ENCODE measurements at regions not wholly inside any gene's neighbourhood (a gene's known extent, or its start where the extent isn't known, plus 50 kb on each side); places are given as distances from the start of the nearest gene placed in this dataset.

GRCh38 chr5:162288647-162289296 is 221.2 kb downstream of the GABRG2 start:
- Histone ChIP-seq H2AFZ (replicated peaks; ENCODE audit: low read length, poor library complexity) (no peak overlapping the region), H3K9ac (ENCODE audit: low read depth, low read length) (no peak overlapping the region), H3K4me3 (ENCODE audit: insufficient read depth, low read depth, low read length) (no peak overlapping the region), H3K27me3 (ENCODE audit: control insufficient read depth, insufficient read depth, low read length) (no peaks in the 10 kb centered on the region), H3K79me1 (ENCODE audit: low read depth in 1 of 2, low read length in 2 of 2) (no peaks in the 10 kb centered on the region), H3K4me1 (ENCODE audit: control insufficient read depth, insufficient read depth, low read length) (no peaks in the 10 kb centered on the region), H3K14ac (replicated peaks; ENCODE audit: low read depth, low read length) (no peak overlapping the region), H2BK5ac (ENCODE audit: low read depth, low read length, poor library complexity, severe bottlenecking) (no peak overlapping the region), H3K23ac (ENCODE audit: low read depth, low read length) (no peak overlapping the region), H4K91ac (ENCODE audit: insufficient read depth, low read depth, low read length) (no peak overlapping the region), H4K8ac (ENCODE audit: low read depth in 2 of 2, low read length in 2 of 2) (no peak overlapping the region), H4K20me1 (ENCODE audit: insufficient read depth, low read length) (no peaks in the 10 kb centered on the region), H2AK9ac (replicated peaks; ENCODE audit: low read depth, low read length, poor library complexity) (no peak overlapping the region), H2BK20ac (ENCODE audit: low read depth, low read length) (no peak overlapping the region), H3K56ac (ENCODE audit: extremely low read depth, insufficient read depth, low read length) (no peak overlapping the region), H3K9me3 (ENCODE audit: control insufficient read depth, insufficient read depth, low read length) (peaks cover 6% of the 10 kb centered on the region), H3K27ac (ENCODE audit: insufficient read depth, low read length) (no peak overlapping the region), H2BK120ac (ENCODE audit: low read depth, low read length) (no peak overlapping the region), H2BK15ac (ENCODE audit: low read depth, low read length) (no peak overlapping the region), H3K4me2 (ENCODE audit: low read depth, low read length) (no peak overlapping the region), H3K4ac (ENCODE audit: low read depth, low read length) (no peak overlapping the region), H4K5ac (ENCODE audit: low read depth, low read length) (no peak overlapping the region), H2AK5ac (ENCODE audit: low read depth, low read length) (no peak overlapping the region), H3K18ac (ENCODE audit: low read depth, low read length) (no peak overlapping the region), H3K9me1 (ENCODE audit: insufficient read depth, low read length) (no peaks in the 10 kb centered on the region), H3K36me3 (ENCODE audit: control insufficient read depth, insufficient read depth, low read length) (no peaks in the 10 kb centered on the region)
- ChIA-PET CTCF (no interaction called here), POLR2A (ENCODE audit: unreplicated experiment) (no interaction called here)
- WGBS, 2 experiments (ENCODE audit: extremely low coverage in 2 of 2, insufficient read length in 1 of 2), result no CpG with 5 or more reads among the region's 4 CpGs
- DNase-seq (no peak), ATAC-seq (ENCODE audit: low read depth) (no peak)
- TF ChIP-seq MAZ (IDR thresholded peaks at IDR 0.05; ENCODE audit: borderline replicate concordance, low read depth, low read length) (no peak), RFX5 (IDR thresholded peaks at IDR 0.05; ENCODE audit: low read depth, low read length) (no peak), CTCF (conservative IDR thresholded peaks at IDR 0.05; ENCODE audit: low read depth, low read length) (no peak), ELK1 (IDR thresholded peaks at IDR 0.05; ENCODE audit: borderline replicate concordance, low read depth, low read length) (no peak), POLR2A (IDR thresholded peaks at IDR 0.05; ENCODE audit: low read depth, low read length) (no peak), BHLHE40 (IDR thresholded peaks at IDR 0.05; ENCODE audit: low read depth, low read length) (no peak), USF2 (IDR thresholded peaks at IDR 0.05; ENCODE audit: low read depth, low read length) (no peak), SMC3 (IDR thresholded peaks at IDR 0.05; ENCODE audit: low read depth, low read length) (no peak), MXI1 (IDR thresholded peaks at IDR 0.05; ENCODE audit: borderline replicate concordance, low read depth, low read length) (no peak), CEBPB (IDR thresholded peaks at IDR 0.05; ENCODE audit: low read depth, low read length) (no peak), CHD1 (IDR thresholded peaks at IDR 0.05; ENCODE audit: low read depth, low read length) (no peak), MAFK (IDR thresholded peaks at IDR 0.05; ENCODE audit: low read depth, low read length) (no peak), FOS (IDR thresholded peaks at IDR 0.05; ENCODE audit: low read depth, low read length) (no peak), RCOR1 (IDR thresholded peaks at IDR 0.05; ENCODE audit: insufficient replicate concordance, low read length) (no peak), RAD21 (IDR thresholded peaks at IDR 0.05; ENCODE audit: low read length) (no peak), NFE2L2 (IDR thresholded peaks at IDR 0.05; ENCODE audit: low read depth, low read length) (no peak)
- in situ Hi-C loops (cut with MboI; ENCODE audit: low sequenced_read_pairs), result no loop called here
- intact Hi-C loops (cut with micrococcal nuclease), result no loop called here
- dilution Hi-C loops (cut with HindIII; ENCODE audit: low sequenced_read_pairs, unreplicated experiment), result no loop called here
- no TSS peak for BruUV-seq (replicated peaks)

Data from IMR-90 (cell line).